ENCODE measurements at regions not wholly inside any gene's neighbourhood (a gene's known extent, or its start where the extent isn't known, plus 50 kb on each side); places are given as distances from the start of the nearest gene placed in this dataset.

GRCh38 chr18:78798402-78799175, 181.0 kb upstream of the SALL3 start:
- POLR2A ChIA-PET = no interaction called here
- in situ Hi-C loops (cut with HindIII; ENCODE audit: extremely low pct_ligation_motif_present, low pct_unique_long_range_greater_than_20kb) = no loop called here

GRCh38 chr18:78799382-78800089, 180.1 kb upstream of the SALL3 start:
- in situ Hi-C loops (cut with HindIII; ENCODE audit: extremely low pct_ligation_motif_present, low pct_unique_long_range_greater_than_20kb) (no loop called here), intact Hi-C loops (cut with micrococcal nuclease; ENCODE audit: unreplicated experiment) (no loop called here)
- Histone ChIP-seq H3K79me2 (ENCODE audit: insufficient read depth, low read length) (no peaks in the 10 kb centered on the region), H3K27me3 (ENCODE audit: control insufficient read depth in 1 of 2, insufficient read depth in 2 of 2, low read length in 2 of 2) (peaks cover 3 to 25% of the 10 kb centered on the region in 2 experiments; a peak in 4 of 5 replicates), H3K4me3 (replicated peaks in 1 of 3; ENCODE audit: insufficient read depth in 1 of 3, low read depth in 2 of 3, low read length in 3 of 3) (no peak overlapping the region), H3K4me2 (ENCODE audit: low read depth, low read length) (no peak overlapping the region), H3K36me3 (replicated peaks in 1 of 2; ENCODE audit: control insufficient read depth in 1 of 2, insufficient read depth in 2 of 2, low read length in 2 of 2) (no peaks in the 10 kb centered on the region), H3K27ac (ENCODE audit: extremely low read length, insufficient read depth, low read length) (no peak overlapping the region), H4K20me1 (ENCODE audit: insufficient read depth, low read length) (no peaks in the 10 kb centered on the region), H3K9me3 (ENCODE audit: low read length) (no peaks in the 10 kb centered on the region), H3K9ac (ENCODE audit: insufficient read depth, low read depth, low read length) (no peak overlapping the region), H2AFZ (ENCODE audit: low read length) (no peak overlapping the region), H3K4me1 (ENCODE audit: insufficient read depth, low read length) (no peaks in the 10 kb centered on the region)
- FAIRE-seq (no peak), ATAC-seq (no peak), DNase-seq (ENCODE audit: low spot score) (no peak)
- BruUV-seq (replicated peaks) = no TSS peak
- POLR2A ChIA-PET = no interaction called here
- CTCF ChIA-PET (ENCODE audit: low intra/inter-chr PET ratio, low total read pairs) = no interaction called here
- 57% methylated on average over 29 of the region's 29 CpGs for WGBS (ENCODE audit: low lambda C conversion rate)
- no peak for TF ChIP-seq GFI1 (CRISPR knock-in tag; IDR thresholded peaks at IDR 0.05; ENCODE audit: borderline replicate concordance)
- no peak for TF ChIP-seq HOMEZ (CRISPR knock-in tag; IDR thresholded peaks at IDR 0.05; ENCODE audit: low read depth)
- TF ChIP-seq SP1 (IDR thresholded peaks at IDR 0.05) = no peak
- no peak for TF ChIP-seq SP1 (CRISPR knock-in tag; IDR thresholded peaks at IDR 0.05)
- no peak for TF ChIP-seq GLMP (CRISPR knock-in tag; IDR thresholded peaks at IDR 0.05; ENCODE audit: borderline replicate concordance)
- no peak for TF ChIP-seq SRSF4 (IDR thresholded peaks at IDR 0.05; ENCODE audit: low read depth, low read length, poor library complexity, severe bottlenecking)

More at GRCh38 chr18:78798402-78799175, 181.0 kb upstream of the SALL3 start:
- 37% methylated on average over 20 of the region's 29 CpGs for whole genome bisulfite sequencing (ENCODE audit: low lambda C conversion rate)
- Histone ChIP-seq H3K4me1 (ENCODE audit: insufficient read depth, low read length) (no peaks in the 10 kb centered on the region), H3K79me2 (ENCODE audit: insufficient read depth, low read length) (no peaks in the 10 kb centered on the region), H3K27ac (ENCODE audit: extremely low read length, insufficient read depth, low read length) (no peak overlapping the region), H3K9me3 (ENCODE audit: low read length) (no peaks in the 10 kb centered on the region), H3K27me3 (ENCODE audit: control insufficient read depth in 1 of 2, insufficient read depth in 2 of 2, low read length in 2 of 2) (peaks cover 2 to 34% of the 10 kb centered on the region in 2 experiments; a peak in 4 of 5 replicates), H2AFZ (ENCODE audit: low read length) (no peak overlapping the region), H3K4me3 (replicated peaks in 1 of 3; ENCODE audit: insufficient read depth in 1 of 3, low read depth in 2 of 3, low read length in 3 of 3) (no peak overlapping the region), H3K9ac (ENCODE audit: insufficient read depth, low read depth, low read length) (no peak overlapping the region), H3K36me3 (replicated peaks in 1 of 2; ENCODE audit: control insufficient read depth in 1 of 2, insufficient read depth in 2 of 2, low read length in 2 of 2) (no peaks in the 10 kb centered on the region), H3K4me2 (ENCODE audit: low read depth, low read length) (no peak overlapping the region), H4K20me1 (ENCODE audit: insufficient read depth, low read length) (no peaks in the 10 kb centered on the region)
- no peak for ATAC-seq
- intact Hi-C loops (cut with micrococcal nuclease; ENCODE audit: unreplicated experiment) = no loop called here
- BruUV-seq (replicated peaks) = no TSS peak
- no peak for FAIRE-seq
- no peak for DNase-seq (ENCODE audit: low spot score)
- TF ChIP-seq ZNF563 (CRISPR knock-in tag; IDR thresholded peaks at IDR 0.05) = no peak
- TF ChIP-seq ZNF292 (CRISPR knock-in tag; IDR thresholded peaks at IDR 0.05; ENCODE audit: borderline replicate concordance, low read depth) = no peak
- CTCF ChIA-PET (ENCODE audit: low intra/inter-chr PET ratio, low total read pairs) = no interaction called here

All from HepG2 (cell line).